ENCODE measurements at regions not wholly inside any gene's neighbourhood (a gene's known extent, or its start where the extent isn't known, plus 50 kb on each side); places are given as distances from the start of the nearest gene placed in this dataset.

DNA sequence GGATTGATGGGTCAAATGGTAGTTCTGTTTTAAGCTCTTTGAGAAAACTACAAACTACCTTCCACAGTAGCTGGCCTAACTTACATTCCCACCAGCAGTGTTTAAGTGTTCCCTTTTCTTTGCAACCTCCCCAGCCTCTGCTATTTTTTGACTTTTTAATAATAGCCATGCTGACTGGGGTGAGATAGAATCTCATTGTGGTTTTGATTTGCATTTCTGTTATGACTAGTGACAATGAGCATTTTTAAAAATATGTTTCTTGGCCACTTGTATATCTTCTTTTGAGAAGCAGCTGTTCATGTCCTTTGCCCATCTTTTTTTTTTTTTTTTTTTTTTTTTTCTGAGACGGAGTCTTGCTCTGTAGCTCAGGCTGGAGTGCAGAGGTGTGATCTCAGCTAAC, 155.2 kb upstream of the BMPER start (continued):
- TF ChIP-seq ELF3 (CRISPR knock-in tag; IDR thresholded peaks at IDR 0.05) (no peak), NR2F6 (IDR thresholded peaks at IDR 0.05) (no peak), NR2F6 (CRISPR knock-in tag; IDR thresholded peaks at IDR 0.05) (no peak), YY1 (IDR thresholded peaks at IDR 0.05; ENCODE audit: insufficient read depth, insufficient replicate concordance, low read depth, low read length) (no peak), MBNL3 (CRISPR knock-in tag; conservative IDR thresholded peaks at IDR 0.05) (no peak), MATR3 (CRISPR knock-in tag; IDR thresholded peaks at IDR 0.05) (no peak), SMARCC2 (IDR thresholded peaks at IDR 0.05) (no peak), ZBTB21 (CRISPR knock-in tag; IDR thresholded peaks at IDR 0.05) (no peak), ZNF24 (IDR thresholded peaks at IDR 0.05) (no peak), ETV6 (CRISPR knock-in tag; conservative IDR thresholded peaks at IDR 0.05) (no peak), GABPA (IDR thresholded peaks at IDR 0.05; ENCODE audit: low read depth, low read length) (no peak), GABPA (CRISPR knock-in tag; IDR thresholded peaks at IDR 0.05; ENCODE audit: low read depth) (no peak)
- TF ChIP-seq, protein P1, sequence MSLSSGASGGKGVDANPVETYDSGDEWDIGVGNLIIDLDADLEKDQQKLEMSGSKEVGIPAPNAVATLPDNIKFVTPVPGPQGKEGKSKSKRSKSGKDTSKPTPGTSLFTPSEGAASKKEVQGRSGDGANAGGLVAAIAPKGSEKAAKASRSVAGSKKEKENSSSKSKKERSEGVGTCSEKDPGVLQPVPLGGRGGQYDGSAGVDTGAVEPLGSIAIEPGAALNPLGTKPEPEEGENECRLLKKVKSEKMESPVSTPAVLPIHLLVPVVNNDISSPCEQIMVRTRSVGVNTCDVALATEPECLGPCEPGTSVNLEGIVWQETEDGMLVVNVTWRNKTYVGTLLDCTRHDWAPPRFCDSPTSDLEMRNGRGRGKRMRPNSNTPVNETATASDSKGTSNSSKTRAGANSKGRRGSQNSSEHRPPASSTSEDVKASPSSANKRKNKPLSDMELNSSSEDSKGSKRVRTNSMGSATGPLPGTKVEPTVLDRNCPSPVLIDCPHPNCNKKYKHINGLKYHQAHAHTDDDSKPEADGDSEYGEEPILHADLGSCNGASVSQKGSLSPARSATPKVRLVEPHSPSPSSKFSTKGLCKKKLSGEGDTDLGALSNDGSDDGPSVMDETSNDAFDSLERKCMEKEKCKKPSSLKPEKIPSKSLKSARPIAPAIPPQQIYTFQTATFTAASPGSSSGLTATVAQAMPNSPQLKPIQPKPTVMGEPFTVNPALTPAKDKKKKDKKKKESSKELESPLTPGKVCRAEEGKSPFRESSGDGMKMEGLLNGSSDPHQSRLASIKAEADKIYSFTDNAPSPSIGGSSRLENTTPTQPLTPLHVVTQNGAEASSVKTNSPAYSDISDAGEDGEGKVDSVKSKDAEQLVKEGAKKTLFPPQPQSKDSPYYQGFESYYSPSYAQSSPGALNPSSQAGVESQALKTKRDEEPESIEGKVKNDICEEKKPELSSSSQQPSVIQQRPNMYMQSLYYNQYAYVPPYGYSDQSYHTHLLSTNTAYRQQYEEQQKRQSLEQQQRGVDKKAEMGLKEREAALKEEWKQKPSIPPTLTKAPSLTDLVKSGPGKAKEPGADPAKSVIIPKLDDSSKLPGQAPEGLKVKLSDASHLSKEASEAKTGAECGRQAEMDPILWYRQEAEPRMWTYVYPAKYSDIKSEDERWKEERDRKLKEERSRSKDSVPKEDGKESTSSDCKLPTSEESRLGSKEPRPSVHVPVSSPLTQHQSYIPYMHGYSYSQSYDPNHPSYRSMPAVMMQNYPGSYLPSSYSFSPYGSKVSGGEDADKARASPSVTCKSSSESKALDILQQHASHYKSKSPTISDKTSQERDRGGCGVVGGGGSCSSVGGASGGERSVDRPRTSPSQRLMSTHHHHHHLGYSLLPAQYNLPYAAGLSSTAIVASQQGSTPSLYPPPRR (CRISPR knock-in tag; IDR thresholded peaks at IDR 0.05; ENCODE audit: borderline replicate concordance) = no peak
- TF ChIP-seq, protein P2, sequence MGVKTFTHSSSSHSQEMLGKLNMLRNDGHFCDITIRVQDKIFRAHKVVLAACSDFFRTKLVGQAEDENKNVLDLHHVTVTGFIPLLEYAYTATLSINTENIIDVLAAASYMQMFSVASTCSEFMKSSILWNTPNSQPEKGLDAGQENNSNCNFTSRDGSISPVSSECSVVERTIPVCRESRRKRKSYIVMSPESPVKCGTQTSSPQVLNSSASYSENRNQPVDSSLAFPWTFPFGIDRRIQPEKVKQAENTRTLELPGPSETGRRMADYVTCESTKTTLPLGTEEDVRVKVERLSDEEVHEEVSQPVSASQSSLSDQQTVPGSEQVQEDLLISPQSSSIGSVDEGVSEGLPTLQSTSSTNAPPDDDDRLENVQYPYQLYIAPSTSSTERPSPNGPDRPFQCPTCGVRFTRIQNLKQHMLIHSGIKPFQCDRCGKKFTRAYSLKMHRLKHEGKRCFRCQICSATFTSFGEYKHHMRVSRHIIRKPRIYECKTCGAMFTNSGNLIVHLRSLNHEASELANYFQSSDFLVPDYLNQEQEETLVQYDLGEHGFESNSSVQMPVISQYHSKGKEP (CRISPR knock-in tag; IDR thresholded peaks at IDR 0.05) = no peak

All from HepG2 (cell line).